ENCODE measurements at regions not wholly inside any gene's neighbourhood (a gene's known extent, or its start where the extent isn't known, plus 50 kb on each side); places are given as distances from the start of the nearest gene placed in this dataset.

- Histone ChIP-seq H3K4me3 (replicated peaks; ENCODE audit: insufficient read depth, low read length) (no peak overlapping the region), H3K27ac (replicated peaks) (no peak overlapping the region), H3K27me3 (ENCODE audit: insufficient read depth, poor library complexity, severe bottlenecking) (no peaks in the 10 kb centered on the region)
- no peak for TF ChIP-seq SPI1 (IDR thresholded peaks at IDR 0.05; ENCODE audit: borderline replicate concordance, low read depth)
- no peak for DNase-seq (ENCODE audit: low read depth in 1 of 2, low spot score in 1 of 2)
Observed at GRCh38 chr14:53824061-53824460, 132.6 kb downstream of the BMP4 start.

DNA sequence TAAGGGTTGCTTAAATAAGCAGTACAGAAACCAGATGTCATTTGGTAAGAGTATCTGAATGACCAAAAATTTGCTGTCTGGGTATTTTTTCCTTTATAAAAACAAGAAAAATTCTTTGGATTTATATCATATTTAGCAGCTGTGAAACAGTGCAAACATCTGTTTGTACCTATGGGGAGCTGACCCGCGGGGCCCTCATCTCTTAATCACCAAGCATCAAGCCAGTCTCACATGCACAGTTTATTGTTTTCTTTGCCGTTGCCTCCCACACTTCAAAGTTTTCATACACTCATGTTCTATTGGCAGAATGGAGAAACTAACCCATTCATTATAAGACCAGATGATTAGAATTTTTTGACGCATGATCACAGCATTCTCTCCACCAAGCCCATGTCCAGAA, 142.2 kb downstream of the BMP4 start:
- H3K27ac ChIP-seq (replicated peaks), result no peak overlapping the region
- H3K4me3 ChIP-seq (replicated peaks; ENCODE audit: insufficient read depth, low read length), result no peak overlapping the region
- no peaks in the 10 kb centered on the region for H3K27me3 ChIP-seq (ENCODE audit: insufficient read depth, poor library complexity, severe bottlenecking)
- no peak for DNase-seq (ENCODE audit: low read depth in 1 of 2, low spot score in 1 of 2)
- TF ChIP-seq, protein P1, sequence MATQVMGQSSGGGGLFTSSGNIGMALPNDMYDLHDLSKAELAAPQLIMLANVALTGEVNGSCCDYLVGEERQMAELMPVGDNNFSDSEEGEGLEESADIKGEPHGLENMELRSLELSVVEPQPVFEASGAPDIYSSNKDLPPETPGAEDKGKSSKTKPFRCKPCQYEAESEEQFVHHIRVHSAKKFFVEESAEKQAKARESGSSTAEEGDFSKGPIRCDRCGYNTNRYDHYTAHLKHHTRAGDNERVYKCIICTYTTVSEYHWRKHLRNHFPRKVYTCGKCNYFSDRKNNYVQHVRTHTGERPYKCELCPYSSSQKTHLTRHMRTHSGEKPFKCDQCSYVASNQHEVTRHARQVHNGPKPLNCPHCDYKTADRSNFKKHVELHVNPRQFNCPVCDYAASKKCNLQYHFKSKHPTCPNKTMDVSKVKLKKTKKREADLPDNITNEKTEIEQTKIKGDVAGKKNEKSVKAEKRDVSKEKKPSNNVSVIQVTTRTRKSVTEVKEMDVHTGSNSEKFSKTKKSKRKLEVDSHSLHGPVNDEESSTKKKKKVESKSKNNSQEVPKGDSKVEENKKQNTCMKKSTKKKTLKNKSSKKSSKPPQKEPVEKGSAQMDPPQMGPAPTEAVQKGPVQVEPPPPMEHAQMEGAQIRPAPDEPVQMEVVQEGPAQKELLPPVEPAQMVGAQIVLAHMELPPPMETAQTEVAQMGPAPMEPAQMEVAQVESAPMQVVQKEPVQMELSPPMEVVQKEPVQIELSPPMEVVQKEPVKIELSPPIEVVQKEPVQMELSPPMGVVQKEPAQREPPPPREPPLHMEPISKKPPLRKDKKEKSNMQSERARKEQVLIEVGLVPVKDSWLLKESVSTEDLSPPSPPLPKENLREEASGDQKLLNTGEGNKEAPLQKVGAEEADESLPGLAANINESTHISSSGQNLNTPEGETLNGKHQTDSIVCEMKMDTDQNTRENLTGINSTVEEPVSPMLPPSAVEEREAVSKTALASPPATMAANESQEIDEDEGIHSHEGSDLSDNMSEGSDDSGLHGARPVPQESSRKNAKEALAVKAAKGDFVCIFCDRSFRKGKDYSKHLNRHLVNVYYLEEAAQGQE (IDR thresholded peaks at IDR 0.05; ENCODE audit: insufficient replicate concordance, low read depth), result no peak
- TF ChIP-seq GABPA (IDR thresholded peaks at IDR 0.05; ENCODE audit: low read depth), result no peak
- no peak for TF ChIP-seq SPI1 (IDR thresholded peaks at IDR 0.05; ENCODE audit: borderline replicate concordance, low read depth)
- no peak for TF ChIP-seq POLR2AphosphoS5 (IDR thresholded peaks at IDR 0.05; ENCODE audit: low read depth)
- no peak for TF ChIP-seq CTCF (IDR thresholded peaks at IDR 0.05; ENCODE audit: insufficient read depth, low read length)

DNA sequence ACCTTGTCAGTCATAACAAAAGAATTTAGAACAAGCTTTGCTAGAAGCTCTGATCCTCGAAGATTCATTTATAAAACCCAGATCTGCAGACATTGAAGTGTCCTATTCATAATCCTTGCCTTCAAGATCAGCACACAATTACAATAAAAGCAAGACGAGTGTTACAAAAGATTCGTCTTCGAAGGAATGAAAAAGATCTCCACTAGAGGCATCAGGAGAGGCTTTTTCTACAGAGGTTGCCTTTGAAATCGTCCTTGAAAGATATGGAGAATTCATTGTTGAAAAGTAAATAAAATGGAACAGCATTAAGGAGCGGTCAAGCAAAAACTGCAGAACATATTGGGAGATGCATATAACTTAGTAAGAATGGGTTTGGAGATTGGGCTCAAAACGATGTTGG, 146.4 kb downstream of the BMP4 start:
- DNase-seq (ENCODE audit: low read depth in 1 of 2, low spot score in 1 of 2), result no peak
- no peaks in the 10 kb centered on the region for H3K27me3 ChIP-seq (ENCODE audit: insufficient read depth, poor library complexity, severe bottlenecking)
- no peak overlapping the region for H3K4me3 ChIP-seq (replicated peaks; ENCODE audit: insufficient read depth, low read length)
- TF ChIP-seq CTCF (IDR thresholded peaks at IDR 0.05; ENCODE audit: insufficient read depth, low read length) (no peak), POLR2AphosphoS5 (IDR thresholded peaks at IDR 0.05; ENCODE audit: low read depth) (no peak), SPI1 (IDR thresholded peaks at IDR 0.05; ENCODE audit: borderline replicate concordance, low read depth) (no peak), GABPA (IDR thresholded peaks at IDR 0.05; ENCODE audit: low read depth) (no peak)
- TF ChIP-seq, protein P1 (IDR thresholded peaks at IDR 0.05; ENCODE audit: insufficient replicate concordance, low read depth), result no peak
- H3K27ac ChIP-seq (replicated peaks), result no peak overlapping the region

DNA sequence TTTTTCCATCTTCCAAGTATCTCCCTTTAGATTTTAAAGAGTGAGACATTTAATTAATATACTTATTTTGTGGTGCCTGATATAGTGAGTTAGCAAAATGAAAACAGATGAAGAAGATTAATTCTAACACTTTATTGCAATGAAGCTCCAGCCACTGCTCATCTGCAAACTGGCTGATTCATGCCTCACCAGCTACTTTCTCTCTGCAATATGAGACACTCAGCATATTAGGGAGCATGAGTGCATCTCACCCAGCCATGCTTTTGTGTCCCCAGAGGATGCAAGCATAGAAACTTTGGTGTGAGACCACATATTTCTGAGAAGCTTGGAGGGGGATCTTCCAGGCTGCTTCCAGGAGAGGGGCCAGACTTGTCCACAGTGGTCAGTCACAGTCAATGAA, 148.6 kb downstream of the BMP4 start:
- Histone ChIP-seq H3K27me3 (ENCODE audit: insufficient read depth, poor library complexity, severe bottlenecking) (no peaks in the 10 kb centered on the region), H3K4me3 (replicated peaks; ENCODE audit: insufficient read depth, low read length) (no peak overlapping the region), H3K27ac (replicated peaks) (no peak overlapping the region)
- no peak for TF ChIP-seq GABPA (IDR thresholded peaks at IDR 0.05; ENCODE audit: low read depth)
- TF ChIP-seq POLR2AphosphoS5 (IDR thresholded peaks at IDR 0.05; ENCODE audit: low read depth), result no peak
- TF ChIP-seq SPI1 (IDR thresholded peaks at IDR 0.05; ENCODE audit: borderline replicate concordance, low read depth), result no peak
- DNase-seq (ENCODE audit: low read depth in 1 of 2, low spot score in 1 of 2), result no peak

- TF ChIP-seq, protein P1 (IDR thresholded peaks at IDR 0.05; ENCODE audit: insufficient replicate concordance, low read depth), result no peak
- no peak for TF ChIP-seq POLR2AphosphoS5 (IDR thresholded peaks at IDR 0.05; ENCODE audit: low read depth)
- TF ChIP-seq SPI1 (IDR thresholded peaks at IDR 0.05; ENCODE audit: borderline replicate concordance, low read depth), result no peak
- no peak for TF ChIP-seq GABPA (IDR thresholded peaks at IDR 0.05; ENCODE audit: low read depth)
- TF ChIP-seq CTCF (IDR thresholded peaks at IDR 0.05; ENCODE audit: insufficient read depth, low read length), result no peak
- Histone ChIP-seq H3K4me3 (replicated peaks; ENCODE audit: insufficient read depth, low read length) (no peak overlapping the region), H3K27me3 (ENCODE audit: insufficient read depth, poor library complexity, severe bottlenecking) (no peaks in the 10 kb centered on the region), H3K27ac (replicated peaks) (no peak overlapping the region)
- no peak for DNase-seq (ENCODE audit: low read depth in 1 of 2, low spot score in 1 of 2)
Observed at GRCh38 chr14:53807542-53807941, 149.1 kb downstream of the BMP4 start.

Data from HL-60 (cell line).